SH-SY5Y (cell line): ENCODE measurements at regions not wholly inside any gene's neighbourhood (a gene's known extent, or its start where the extent isn't known, plus 50 kb on each side); places are given as distances from the start of the nearest gene placed in this dataset.

Experiments used
- GATA2 ChIP-seq: IDR thresholded peaks from 2 replicates; pipeline ENCODE4 v1.6.1; 2011; ENCODE audit warnings: mild to moderate bottlenecking, low read depth, low read length
- GATA3 ChIP-seq: IDR thresholded peaks from 2 replicates; pipeline ENCODE4 v1.6.1; 2011; ENCODE audit warnings: low read depth, mild to moderate bottlenecking, low read length, moderate library complexity

- TF ChIP-seq GATA3 (no peak), GATA2 (no peak)
Measured at GRCh38 chr4:63218856-63219255, 1190.4 kb downstream of the TECRL start.
